ENCODE measurements at regions not wholly inside any gene's neighbourhood (a gene's known extent, or its start where the extent isn't known, plus 50 kb on each side); places are given as distances from the start of the nearest gene placed in this dataset.

GRCh38 chr11:69940246-69940610, 121.0 kb upstream of the FGF3 start:
- no peak for ATAC-seq
- no peak overlapping the region for H3K4me3 ChIP-seq (replicated peaks in 1 of 2; ENCODE audit: low read depth in 1 of 2, low read length in 2 of 2)
- no peaks in the 10 kb centered on the region for H3K36me3 ChIP-seq (ENCODE audit: control insufficient read depth in 1 of 2, insufficient read depth in 2 of 2, low read length in 2 of 2)
- no peak for DNase-seq (ENCODE audit: low read depth, low spot score)
- H3K27me3 ChIP-seq (ENCODE audit: insufficient read depth, low read length), result no peaks in the 10 kb centered on the region
- H3K9ac ChIP-seq (ENCODE audit: low read length), result no peak overlapping the region
- RAD21 ChIA-PET (ENCODE audit: low non-redundant PET in 1 of 2, low total read pairs in 2 of 2, uncharacterized antibody in 2 of 2, unreplicated experiment in 2 of 2), result no interaction called here
- no peaks in the 10 kb centered on the region for H3K9me2 ChIP-seq (ENCODE audit: insufficient read depth)
- no peak overlapping the region for H3K4me2 ChIP-seq (ENCODE audit: low read length)
- TF ChIP-seq SP1 (IDR thresholded peaks at IDR 0.05; ENCODE audit: low read depth) (no peak), ZNF274 (IDR thresholded peaks at IDR 0.05; ENCODE audit: low read depth, low read length) (no peak), CEBPB (IDR thresholded peaks at IDR 0.05; ENCODE audit: low read depth) (no peak), CTCF (IDR thresholded peaks at IDR 0.05 in 2 of 3, conservative IDR thresholded peaks at IDR 0.05 in 1 of 3; ENCODE audit: borderline replicate concordance in 1 of 3, insufficient read depth in 1 of 3, low read depth in 2 of 3, low read length in 2 of 3) (no peak), SIN3A (IDR thresholded peaks at IDR 0.05; ENCODE audit: low read depth) (no peak), EGR1 (IDR thresholded peaks at IDR 0.05; ENCODE audit: low read depth) (no peak), TCF7L2 (IDR thresholded peaks at IDR 0.05; ENCODE audit: borderline replicate concordance, extremely low read depth, insufficient read depth, insufficient read length) (no peak), ZFX (IDR thresholded peaks at IDR 0.05) (no peak), EZH2phosphoT487 (IDR thresholded peaks at IDR 0.05; ENCODE audit: borderline replicate concordance) (no peak), ZBTB33 (IDR thresholded peaks at IDR 0.05; ENCODE audit: extremely low read depth, insufficient replicate concordance, low read length) (no peak), POLR2A (IDR thresholded peaks at IDR 0.05; ENCODE audit: borderline replicate concordance, extremely low read depth, insufficient read depth, insufficient read length) (no peak), RAD21 (IDR thresholded peaks at IDR 0.05; ENCODE audit: low read depth) (no peak), ELF1 (IDR thresholded peaks at IDR 0.05; ENCODE audit: borderline replicate concordance, low read depth) (no peak)
- POLR2A ChIA-PET, result no interaction called here
- H3K9me3 ChIP-seq (ENCODE audit: control insufficient read depth in 1 of 2, insufficient read depth in 1 of 2, low read depth in 1 of 2, low read length in 2 of 2), result no peaks in the 10 kb centered on the region
- CTCF ChIA-PET, result interaction anchor here (1.2 to 1.5 kb wide), 2 partner anchors 25 to 143 kb away, joined by 3 read pairs; no protein-coding TSS in a partner anchor
- H3K79me2 ChIP-seq (ENCODE audit: insufficient read depth, low read length), result no peaks in the 10 kb centered on the region
- no peaks in the 10 kb centered on the region for H4K20me1 ChIP-seq (ENCODE audit: insufficient read depth)
- peaks cover 11 to 31% of the 10 kb centered on the region in 2 experiments for H3K4me1 ChIP-seq (ENCODE audit: control insufficient read depth in 1 of 2, insufficient read depth in 2 of 2, low read length in 2 of 2)
- BruUV-seq (replicated peaks), result no TSS peak
- no peak overlapping the region for H3K27ac ChIP-seq (ENCODE audit: low read depth, low read length)
- intact Hi-C loops (cut with micrococcal nuclease), result no loop called here
- no peak overlapping the region for H2AFZ ChIP-seq (ENCODE audit: low read depth, low read length, poor library complexity, severe bottlenecking)

All from HCT116 (cell line).